Kidney (tissue), 13 donors: ENCODE measurements at regions not wholly inside any gene's neighbourhood (a gene's known extent, or its start where the extent isn't known, plus 50 kb on each side); places are given as distances from the start of the nearest gene placed in this dataset.

Experiments used
- DNase-seq, 5 donors: peaks; one replicate each; pipeline ENCODE4 v3.0.0-alpha.2; 2013 to 2020
- FAIRE-seq: peaks from 2 replicates; lab custom pipeline; 2012; peaks lifted over from hg19 to GRCh38; lab: Jason Lieb, UNC
- H3K27ac ChIP-seq, 2 donors: one replicate each; pipeline ENCODE4 v1.7.0; 2013; ENCODE audit warnings: low read depth in 2 of 2, low read length in 2 of 2, inconsistent platforms in 1 of 2
- H3K27me3 ChIP-seq: one replicate; pipeline ENCODE4 v1.7.1; 2013; ENCODE audit warnings: low read length, inconsistent platforms; ENCODE audit not compliant: control insufficient read depth, insufficient read depth
- H3K36me3 ChIP-seq, 3 donors: one replicate each; pipeline versions ENCODE4 v1.7.0 to v1.7.1; 2013; ENCODE audit warnings: low read length in 3 of 3, control low read depth in 1 of 3, inconsistent platforms in 1 of 3; ENCODE audit not compliant: insufficient read depth in 3 of 3, control insufficient read depth in 2 of 3
- H3K4me1 ChIP-seq, 3 donors: one replicate each; pipeline versions ENCODE4 v1.7.0 to v1.7.1; 2013; ENCODE audit warnings: low read length in 3 of 3, inconsistent platforms in 1 of 3, low read depth in 1 of 3; ENCODE audit not compliant: control insufficient read depth in 2 of 3, insufficient read depth in 2 of 3
- H3K4me3 ChIP-seq, 3 donors: one replicate each; pipeline versions ENCODE4 v1.7.0 to v1.8.1; 2013; ENCODE audit warnings: low read length in 3 of 3, control low read depth in 1 of 3, inconsistent platforms in 1 of 3
- H3K9ac ChIP-seq, 3 donors: one replicate each; pipeline versions ENCODE4 v1.7.0 to v1.7.1; 2013; ENCODE audit warnings: low read length in 3 of 3, control low read depth in 1 of 3, inconsistent platforms in 1 of 3
- H3K9me3 ChIP-seq, 3 donors: one replicate each; pipeline versions ENCODE4 v1.7.0 to v1.7.1; 2013; ENCODE audit warnings: low read length in 3 of 3, control low read depth in 1 of 3, inconsistent platforms in 1 of 3; ENCODE audit not compliant: control insufficient read depth in 2 of 3, insufficient read depth in 1 of 3
- CTCF ChIP-seq: IDR thresholded peaks from 3 replicates; pipeline ENCODE4 v1.5.1; 2012; ENCODE audit warnings: mild to moderate bottlenecking, moderate library complexity, borderline replicate concordance; ENCODE audit not compliant: insufficient read depth; ENCODE audit errors: extremely low read depth
- intact Hi-C: fragments of 100-400 bp; cut with DNase I; formaldehyde crosslinking; loops from one replicate; pipeline ENCODE4 v1.11.1; 2022
- donor health status: control.
- donor health status: control.
- donor health status: control.
- donor health status: control.
- donor health status: control.
- donor health status: DM: yes; HTN: yes; CAD: no.
- donor health status: Normal renal cell carcinoma (clear cell type).

- no peak for TF ChIP-seq CTCF
- FAIRE-seq, result no peak
- no peak overlapping the region for H3K27ac ChIP-seq
- H3K4me3 ChIP-seq, result no peak overlapping the region
- H3K27me3 ChIP-seq, result no peaks in the 10 kb centered on the region
- H3K9me3 ChIP-seq, result no peaks in the 10 kb centered on the region
- no peaks in the 10 kb centered on the region for H3K36me3 ChIP-seq
- DNase-seq, result no peak
- H3K4me1 ChIP-seq, result no peaks in the 10 kb centered on the region
- intact Hi-C loops, result no loop called here
- no peak overlapping the region for H3K9ac ChIP-seq
These were observed 517.2 kb downstream of the CAAP1 start for GRCh38 chr9:26375448-26375847.

- no peaks in the 10 kb centered on the region for H3K4me1 ChIP-seq
- DNase-seq (no peak), FAIRE-seq (no peak)
- no peak overlapping the region for H3K27ac ChIP-seq
- H3K36me3 ChIP-seq, result no peaks in the 10 kb centered on the region
- no peaks in the 10 kb centered on the region for H3K27me3 ChIP-seq
- no peak for TF ChIP-seq CTCF
- no peak overlapping the region for H3K4me3 ChIP-seq
- intact Hi-C loops, result no loop called here
- no peaks in the 10 kb centered on the region for H3K9me3 ChIP-seq
- no peak overlapping the region for H3K9ac ChIP-seq
These were observed 519.0 kb downstream of the CAAP1 start for GRCh38 chr9:26373616-26374015.

- Histone ChIP-seq H3K27ac (no peak overlapping the region), H3K4me1 (no peaks in the 10 kb centered on the region), H3K27me3 (no peaks in the 10 kb centered on the region), H3K4me3 (no peak overlapping the region), H3K9ac (no peak overlapping the region), H3K9me3 (no peaks in the 10 kb centered on the region), H3K36me3 (no peaks in the 10 kb centered on the region)
- FAIRE-seq (no peak), DNase-seq (peak in 1 of 5 donors; percentile 5)
- no peak for TF ChIP-seq CTCF
- intact Hi-C loops, result no loop called here
These were observed 521.4 kb downstream of the CAAP1 start for GRCh38 chr9:26371236-26371635.

GRCh38 chr9:26369093-26369492, 523.5 kb downstream of the CAAP1 start:
- H3K4me3 ChIP-seq, result no peak overlapping the region
- no peak overlapping the region for H3K9ac ChIP-seq
- FAIRE-seq (no peak), DNase-seq (no peak)
- no peak overlapping the region for H3K27ac ChIP-seq
- H3K27me3 ChIP-seq, result no peaks in the 10 kb centered on the region
- H3K9me3 ChIP-seq, result no peaks in the 10 kb centered on the region
- intact Hi-C loops, result no loop called here
- no peaks in the 10 kb centered on the region for H3K4me1 ChIP-seq
- no peaks in the 10 kb centered on the region for H3K36me3 ChIP-seq
- no peak for TF ChIP-seq CTCF
